ENCODE measurements at regions not wholly inside any gene's neighbourhood (a gene's known extent, or its start where the extent isn't known, plus 50 kb on each side); places are given as distances from the start of the nearest gene placed in this dataset.

GRCh38 chr13:80010286-80010831 lies 330.6 kb downstream of the SPRY2 start:
- H3K36me3 Mint-ChIP-seq, result no peaks in the 10 kb centered on the region
- no peak overlapping the region for H3K4me3 Mint-ChIP-seq
- no peak overlapping the region for H3K4me3 ChIP-seq (ENCODE audit: low read length in 2 of 2)
- ChIA-PET CTCF (ENCODE audit: partially characterized antibody) (no interaction called here), POLR2A (ENCODE audit: partially characterized antibody) (no interaction called here)
- no peak for DNase-seq
- H3K27me3 ChIP-seq (ENCODE audit: insufficient read depth, low read length), result no peaks in the 10 kb centered on the region
- no peaks in the 10 kb centered on the region for H3K4me1 ChIP-seq (ENCODE audit: insufficient read depth, low read length)
- no peak overlapping the region for H3K27ac Mint-ChIP-seq
- no peaks in the 10 kb centered on the region for H3K36me3 ChIP-seq (ENCODE audit: insufficient read depth, low read length)
- intact Hi-C loops (cut with micrococcal nuclease), result no loop called here
- no peaks in the 10 kb centered on the region for H3K9me3 ChIP-seq (ENCODE audit: control insufficient read depth in 1 of 2, low read length in 2 of 2)
- H3K27ac ChIP-seq (ENCODE audit: low read depth, low read length), result no peak overlapping the region
- peaks cover 0 to 7% (median 0%) of the 10 kb centered on the region in 8 donors for H3K9me3 Mint-ChIP-seq
- no peaks in the 10 kb centered on the region for H3K4me1 Mint-ChIP-seq
- no peaks in the 10 kb centered on the region for H3K27me3 Mint-ChIP-seq

DNA sequence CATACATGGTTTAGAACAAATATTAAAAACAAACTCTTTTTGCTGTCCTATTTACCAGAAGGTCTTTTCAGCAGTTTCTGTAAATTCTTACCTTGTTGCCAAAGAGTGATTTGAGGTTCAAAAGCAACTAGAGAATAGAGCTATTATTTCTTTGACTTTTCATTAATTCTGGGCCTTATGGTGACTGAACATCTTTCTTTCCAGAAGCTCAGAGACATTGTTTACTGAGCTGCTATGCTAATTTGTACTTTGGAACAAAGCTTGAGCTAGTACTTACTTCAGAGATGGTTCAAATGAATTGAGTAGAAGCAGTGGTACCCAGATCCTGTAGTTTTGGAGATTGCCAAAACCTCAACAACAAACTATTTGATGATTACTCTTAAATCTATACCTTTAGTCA lies 331.2 kb downstream of the SPRY2 start:
- DNase-seq, result no peak
- H3K4me3 Mint-ChIP-seq, result no peak overlapping the region
- ChIA-PET CTCF (ENCODE audit: partially characterized antibody) (no interaction called here), POLR2A (ENCODE audit: partially characterized antibody) (no interaction called here)
- H3K9me3 ChIP-seq (ENCODE audit: control insufficient read depth in 1 of 2, low read length in 2 of 2), result no peaks in the 10 kb centered on the region
- H3K27ac Mint-ChIP-seq, result no peak overlapping the region
- H3K36me3 Mint-ChIP-seq, result no peaks in the 10 kb centered on the region
- H3K4me1 Mint-ChIP-seq, result no peaks in the 10 kb centered on the region
- intact Hi-C loops (cut with micrococcal nuclease), result no loop called here
- H3K27ac ChIP-seq (ENCODE audit: low read depth, low read length), result no peak overlapping the region
- H3K36me3 ChIP-seq (ENCODE audit: insufficient read depth, low read length), result no peaks in the 10 kb centered on the region
- H3K27me3 Mint-ChIP-seq, result no peaks in the 10 kb centered on the region
- H3K9me3 Mint-ChIP-seq, result peaks cover 0 to 7% (median 0%) of the 10 kb centered on the region in 8 donors
- no peaks in the 10 kb centered on the region for H3K27me3 ChIP-seq (ENCODE audit: insufficient read depth, low read length)
- H3K4me1 ChIP-seq (ENCODE audit: insufficient read depth, low read length), result no peaks in the 10 kb centered on the region
- no peak overlapping the region for H3K4me3 ChIP-seq (ENCODE audit: low read length in 2 of 2)

DNA sequence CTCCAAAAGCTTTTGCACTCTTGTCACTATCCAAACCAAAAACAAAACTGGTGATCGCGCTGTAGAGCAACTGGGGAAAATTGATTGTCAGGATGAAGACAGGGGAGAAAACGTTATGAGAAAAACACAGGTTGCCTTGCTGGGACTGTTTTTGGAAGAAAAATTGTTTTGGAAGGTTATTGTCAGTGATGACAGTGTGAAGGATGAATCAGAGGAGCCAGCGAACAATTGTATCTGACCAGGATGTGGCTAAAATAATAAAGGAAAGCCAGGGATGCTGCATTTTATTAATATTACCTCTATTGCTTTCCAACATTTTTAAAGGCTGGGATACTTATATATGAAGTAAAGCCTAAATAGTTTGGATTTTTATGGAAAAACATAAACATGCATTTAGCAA lies 334.0 kb downstream of the SPRY2 start:
- Mint-ChIP-seq H3K9me3 (peaks cover 0 to 5% (median 0%) of the 10 kb centered on the region in 8 donors), H3K27ac (no peak overlapping the region), H3K27me3 (no peaks in the 10 kb centered on the region), H3K4me1 (no peaks in the 10 kb centered on the region), H3K36me3 (no peaks in the 10 kb centered on the region), H3K4me3 (no peak overlapping the region)
- Histone ChIP-seq H3K9me3 (ENCODE audit: control insufficient read depth in 1 of 2, low read length in 2 of 2) (no peaks in the 10 kb centered on the region), H3K36me3 (ENCODE audit: insufficient read depth, low read length) (no peaks in the 10 kb centered on the region), H3K27me3 (ENCODE audit: insufficient read depth, low read length) (no peaks in the 10 kb centered on the region), H3K4me1 (ENCODE audit: insufficient read depth, low read length) (no peaks in the 10 kb centered on the region), H3K4me3 (ENCODE audit: low read length in 2 of 2) (no peak overlapping the region), H3K27ac (ENCODE audit: low read depth, low read length) (no peak overlapping the region)
- POLR2A ChIA-PET (ENCODE audit: partially characterized antibody), result no interaction called here
- no peak for DNase-seq
- intact Hi-C loops (cut with micrococcal nuclease), result no loop called here
- CTCF ChIA-PET (ENCODE audit: partially characterized antibody), result no interaction called here

DNA sequence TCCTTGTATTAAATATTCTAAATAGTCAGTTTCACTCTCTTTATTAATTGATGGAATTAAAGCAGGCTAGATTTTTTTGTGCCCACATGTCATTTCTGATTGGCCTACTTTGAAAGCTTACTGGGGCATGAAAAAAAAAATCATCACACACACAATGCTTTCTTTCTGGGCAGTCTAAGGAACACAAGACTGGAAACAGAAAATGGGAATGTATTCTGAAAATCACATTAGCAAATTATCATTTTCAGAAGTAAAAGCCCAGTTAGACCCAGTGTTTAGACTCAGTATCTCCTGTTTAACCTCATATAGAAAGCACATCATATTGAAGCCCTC lies 339.4 kb downstream of the SPRY2 start:
- H3K27me3 ChIP-seq (ENCODE audit: insufficient read depth, low read length), result no peaks in the 10 kb centered on the region
- H3K9me3 ChIP-seq (ENCODE audit: control insufficient read depth in 1 of 2, low read length in 2 of 2), result no peaks in the 10 kb centered on the region
- CTCF ChIA-PET (ENCODE audit: partially characterized antibody), result no interaction called here
- H3K27me3 Mint-ChIP-seq, result no peaks in the 10 kb centered on the region
- no peak overlapping the region for H3K27ac Mint-ChIP-seq
- H3K4me3 ChIP-seq (ENCODE audit: low read length in 2 of 2), result no peak overlapping the region
- H3K9me3 Mint-ChIP-seq, result peaks cover 0 to 4% (median 1%) of the 10 kb centered on the region in 8 donors
- no peaks in the 10 kb centered on the region for H3K36me3 ChIP-seq (ENCODE audit: insufficient read depth, low read length)
- DNase-seq, result no peak
- H3K4me1 Mint-ChIP-seq, result no peaks in the 10 kb centered on the region
- no peaks in the 10 kb centered on the region for H3K4me1 ChIP-seq (ENCODE audit: insufficient read depth, low read length)
- intact Hi-C loops (cut with micrococcal nuclease), result no loop called here
- POLR2A ChIA-PET (ENCODE audit: partially characterized antibody), result no interaction called here
- no peak overlapping the region for H3K4me3 Mint-ChIP-seq
- H3K27ac ChIP-seq (ENCODE audit: low read depth, low read length), result no peak overlapping the region
- H3K36me3 Mint-ChIP-seq, result no peaks in the 10 kb centered on the region

- intact Hi-C loops (cut with micrococcal nuclease), result no loop called here
Observed at GRCh38 chr13:80000684-80001509, 340.0 kb downstream of the SPRY2 start.

DNA sequence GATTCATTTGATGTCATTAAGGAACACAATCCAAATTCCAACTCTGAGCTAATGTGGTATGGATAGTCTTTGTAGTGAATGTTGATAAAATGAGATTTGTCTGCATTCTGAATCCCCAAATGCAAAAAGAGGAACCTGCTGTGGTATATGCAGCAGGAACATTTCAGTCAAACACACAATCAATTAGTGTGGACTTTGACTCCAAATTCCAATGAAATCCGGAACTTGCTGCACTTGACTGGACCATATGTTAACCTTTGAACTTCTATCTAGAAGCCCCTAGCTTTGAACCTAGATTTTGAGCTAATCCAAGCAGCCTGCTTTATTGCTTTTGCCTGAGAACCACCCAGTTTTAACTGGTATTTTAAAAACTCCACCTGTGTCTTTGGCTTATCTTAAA lies 341.3 kb downstream of the SPRY2 start:
- Mint-ChIP-seq H3K4me3 (no peak overlapping the region), H3K36me3 (no peaks in the 10 kb centered on the region), H3K9me3 (peaks cover 0 to 5% (median 2%) of the 10 kb centered on the region in 8 donors), H3K4me1 (no peaks in the 10 kb centered on the region), H3K27ac (no peak overlapping the region), H3K27me3 (no peaks in the 10 kb centered on the region)
- no peaks in the 10 kb centered on the region for H3K9me3 ChIP-seq (ENCODE audit: control insufficient read depth in 1 of 2, low read length in 2 of 2)
- no peak overlapping the region for H3K27ac ChIP-seq (ENCODE audit: low read depth, low read length)
- CTCF ChIA-PET (ENCODE audit: partially characterized antibody), result no interaction called here
- no peak for DNase-seq
- POLR2A ChIA-PET (ENCODE audit: partially characterized antibody), result no interaction called here
- H3K4me1 ChIP-seq (ENCODE audit: insufficient read depth, low read length), result no peaks in the 10 kb centered on the region
- H3K4me3 ChIP-seq (ENCODE audit: low read length in 2 of 2), result no peak overlapping the region
- no peaks in the 10 kb centered on the region for H3K27me3 ChIP-seq (ENCODE audit: insufficient read depth, low read length)
- no peaks in the 10 kb centered on the region for H3K36me3 ChIP-seq (ENCODE audit: insufficient read depth, low read length)
- intact Hi-C loops (cut with micrococcal nuclease), result no loop called here

More at GRCh38 chr13:80000684-80001509, 340.0 kb downstream of the SPRY2 start:
- H3K4me3 Mint-ChIP-seq, result no peak overlapping the region
- Histone ChIP-seq H3K36me3 (ENCODE audit: insufficient read depth, low read length) (no peaks in the 10 kb centered on the region), H3K27ac (ENCODE audit: low read depth, low read length) (no peak overlapping the region), H3K4me1 (ENCODE audit: insufficient read depth, low read length) (no peaks in the 10 kb centered on the region), H3K27me3 (ENCODE audit: insufficient read depth, low read length) (no peaks in the 10 kb centered on the region), H3K9me3 (ENCODE audit: control insufficient read depth in 1 of 2, low read length in 2 of 2) (no peaks in the 10 kb centered on the region), H3K4me3 (ENCODE audit: low read length in 2 of 2) (no peak overlapping the region)
- H3K4me1 Mint-ChIP-seq, result no peaks in the 10 kb centered on the region
- no peak for DNase-seq
- CTCF ChIA-PET (ENCODE audit: partially characterized antibody), result no interaction called here
- peaks cover 0 to 3% (median 1%) of the 10 kb centered on the region in 8 donors for H3K9me3 Mint-ChIP-seq
- no peak overlapping the region for H3K27ac Mint-ChIP-seq
- H3K36me3 Mint-ChIP-seq, result no peaks in the 10 kb centered on the region
- no peaks in the 10 kb centered on the region for H3K27me3 Mint-ChIP-seq
- POLR2A ChIA-PET (ENCODE audit: partially characterized antibody), result no interaction called here

DNA sequence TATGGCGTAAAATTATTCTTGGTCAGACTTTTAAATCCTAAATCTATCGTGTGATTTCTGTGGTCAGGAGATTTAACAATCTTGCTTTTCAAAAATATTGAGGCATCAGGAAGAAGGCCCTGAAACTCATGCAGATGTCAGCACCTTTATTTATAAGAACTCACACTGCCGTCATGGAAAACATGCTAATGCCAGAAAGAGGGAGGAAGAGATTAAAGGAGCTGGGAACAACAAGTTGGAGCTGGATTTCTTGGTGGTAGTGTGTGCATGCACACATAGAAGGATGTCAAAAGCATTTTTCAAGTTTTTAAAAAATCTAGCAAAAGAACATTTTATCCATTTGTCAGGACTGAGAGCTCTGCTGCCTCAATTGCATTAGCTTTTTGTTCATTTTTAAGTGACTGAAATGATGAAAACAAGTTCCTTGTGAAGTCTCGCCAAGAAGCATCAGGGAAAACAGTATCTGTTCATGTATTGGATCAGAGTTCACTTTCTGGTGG lies 342.5 kb downstream of the SPRY2 start:
- Histone ChIP-seq H3K27me3 (ENCODE audit: insufficient read depth, low read length) (no peaks in the 10 kb centered on the region), H3K9me3 (ENCODE audit: control insufficient read depth in 1 of 2, low read length in 2 of 2) (no peaks in the 10 kb centered on the region), H3K36me3 (ENCODE audit: insufficient read depth, low read length) (no peaks in the 10 kb centered on the region), H3K4me3 (ENCODE audit: low read length in 2 of 2) (no peak overlapping the region), H3K4me1 (ENCODE audit: insufficient read depth, low read length) (no peaks in the 10 kb centered on the region), H3K27ac (ENCODE audit: low read depth, low read length) (no peak overlapping the region)
- Mint-ChIP-seq H3K27ac (no peak overlapping the region), H3K4me1 (no peaks in the 10 kb centered on the region), H3K9me3 (peaks cover 0 to 5% (median 2%) of the 10 kb centered on the region in 8 donors), H3K36me3 (no peaks in the 10 kb centered on the region), H3K4me3 (no peak overlapping the region), H3K27me3 (no peaks in the 10 kb centered on the region)
- POLR2A ChIA-PET (ENCODE audit: partially characterized antibody), result no interaction called here
- intact Hi-C loops (cut with micrococcal nuclease), result no loop called here
- DNase-seq, result no peak
- CTCF ChIA-PET (ENCODE audit: partially characterized antibody), result no interaction called here

Data from CD4-positive, alpha-beta memory T cell (primary cell).